ENCODE measurements at regions not wholly inside any gene's neighbourhood (a gene's known extent, or its start where the extent isn't known, plus 50 kb on each side); places are given as distances from the start of the nearest gene placed in this dataset.

GRCh38 chr6:121897337-121897760, 461.9 kb downstream of the GJA1 start:
- no peak for DNase-seq (ENCODE audit: low read depth, low spot score)
- no peak for ATAC-seq
- no TSS peak for BruUV-seq (replicated peaks)
- H3K27me3 ChIP-seq (ENCODE audit: control insufficient read depth, insufficient read depth, low read length), result no peaks in the 10 kb centered on the region
- TF ChIP-seq REST (IDR thresholded peaks at IDR 0.05; ENCODE audit: insufficient read depth in 1 of 2, low read depth in 2 of 2, low read length in 1 of 2) (no peak), TCF7L2 (IDR thresholded peaks at IDR 0.05; ENCODE audit: low read depth, low read length) (no peak), POLR2AphosphoS5 (IDR thresholded peaks at IDR 0.05; ENCODE audit: low read depth, low read length) (no peak), SIN3A (IDR thresholded peaks at IDR 0.05; ENCODE audit: borderline replicate concordance, insufficient read depth, low read depth, low read length) (no peak)
- TF ChIP-seq, protein P1, sequence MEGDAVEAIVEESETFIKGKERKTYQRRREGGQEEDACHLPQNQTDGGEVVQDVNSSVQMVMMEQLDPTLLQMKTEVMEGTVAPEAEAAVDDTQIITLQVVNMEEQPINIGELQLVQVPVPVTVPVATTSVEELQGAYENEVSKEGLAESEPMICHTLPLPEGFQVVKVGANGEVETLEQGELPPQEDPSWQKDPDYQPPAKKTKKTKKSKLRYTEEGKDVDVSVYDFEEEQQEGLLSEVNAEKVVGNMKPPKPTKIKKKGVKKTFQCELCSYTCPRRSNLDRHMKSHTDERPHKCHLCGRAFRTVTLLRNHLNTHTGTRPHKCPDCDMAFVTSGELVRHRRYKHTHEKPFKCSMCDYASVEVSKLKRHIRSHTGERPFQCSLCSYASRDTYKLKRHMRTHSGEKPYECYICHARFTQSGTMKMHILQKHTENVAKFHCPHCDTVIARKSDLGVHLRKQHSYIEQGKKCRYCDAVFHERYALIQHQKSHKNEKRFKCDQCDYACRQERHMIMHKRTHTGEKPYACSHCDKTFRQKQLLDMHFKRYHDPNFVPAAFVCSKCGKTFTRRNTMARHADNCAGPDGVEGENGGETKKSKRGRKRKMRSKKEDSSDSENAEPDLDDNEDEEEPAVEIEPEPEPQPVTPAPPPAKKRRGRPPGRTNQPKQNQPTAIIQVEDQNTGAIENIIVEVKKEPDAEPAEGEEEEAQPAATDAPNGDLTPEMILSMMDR (IDR thresholded peaks at IDR 0.05), result no peak
- POLR2A ChIA-PET, result no interaction called here
- H3K27ac ChIP-seq (ENCODE audit: low read length), result no peak overlapping the region
- H3K4me3 ChIP-seq (ENCODE audit: low read depth in 2 of 2, low read length in 2 of 2), result no peak overlapping the region
- no peaks in the 10 kb centered on the region for H3K4me1 ChIP-seq (ENCODE audit: control insufficient read depth, insufficient read depth, low read length)
- CTCF ChIA-PET, result no interaction called here
- H3K9me3 ChIP-seq (ENCODE audit: control insufficient read depth, insufficient read depth, low read depth, low read length), result 0 out of 2 replicates have a peak, but pooled peaks cover 6% of the 10 kb centered on the region
- intact Hi-C loops (cut with micrococcal nuclease; ENCODE audit: unreplicated experiment) (no loop called here), in situ Hi-C loops (cut with HindIII; ENCODE audit: low pct_unique_long_range_greater_than_20kb, low sequenced_read_pairs) (no loop called here)
- no peaks in the 10 kb centered on the region for H3K36me3 ChIP-seq (ENCODE audit: control insufficient read depth, insufficient read depth, low read length)

- in situ Hi-C loops (cut with HindIII; ENCODE audit: low pct_unique_long_range_greater_than_20kb, low sequenced_read_pairs) (no loop called here), intact Hi-C loops (cut with micrococcal nuclease; ENCODE audit: unreplicated experiment) (no loop called here)
- DNase-seq (ENCODE audit: low read depth, low spot score), result no peak
- CTCF ChIA-PET, result no interaction called here
- H3K27ac ChIP-seq (ENCODE audit: low read length), result no peak overlapping the region
- no peaks in the 10 kb centered on the region for H3K27me3 ChIP-seq (ENCODE audit: control insufficient read depth, insufficient read depth, low read length)
- H3K4me3 ChIP-seq (ENCODE audit: low read depth in 2 of 2, low read length in 2 of 2), result no peak overlapping the region
- ATAC-seq, result no peak
- POLR2A ChIA-PET, result no interaction called here
- no peaks in the 10 kb centered on the region for H3K36me3 ChIP-seq (ENCODE audit: control insufficient read depth, insufficient read depth, low read length)
- TF ChIP-seq SIN3A (IDR thresholded peaks at IDR 0.05; ENCODE audit: borderline replicate concordance, insufficient read depth, low read depth, low read length) (no peak), TCF7L2 (IDR thresholded peaks at IDR 0.05; ENCODE audit: low read depth, low read length) (no peak), REST (IDR thresholded peaks at IDR 0.05; ENCODE audit: insufficient read depth in 1 of 2, low read depth in 2 of 2, low read length in 1 of 2) (no peak), POLR2AphosphoS5 (IDR thresholded peaks at IDR 0.05; ENCODE audit: low read depth, low read length) (no peak)
- TF ChIP-seq, protein P1 (IDR thresholded peaks at IDR 0.05), result no peak
- H3K9me3 ChIP-seq (ENCODE audit: control insufficient read depth, insufficient read depth, low read depth, low read length), result 0 out of 2 replicates have a peak, but pooled peaks cover 5% of the 10 kb centered on the region
- H3K4me1 ChIP-seq (ENCODE audit: control insufficient read depth, insufficient read depth, low read length), result no peaks in the 10 kb centered on the region
- BruUV-seq (replicated peaks), result no TSS peak
These were observed 466.0 kb downstream of the GJA1 start for GRCh38 chr6:121901432-121901831.

All from Panc1 (cell line).